Liver (tissue), 8 donors: ENCODE measurements at regions not wholly inside any gene's neighbourhood (a gene's known extent, or its start where the extent isn't known, plus 50 kb on each side); places are given as distances from the start of the nearest gene placed in this dataset.

Experiments
- DNase-seq: peaks from one replicate; pipeline ENCODE4 v3.0.0-alpha.2; 2017; ENCODE audit warnings: low spot score
- H3K27ac ChIP-seq, 2 donors: one replicate each; pipeline ENCODE4 v1.7.0; 2013; ENCODE audit warnings: inconsistent platforms in 2 of 2, low read length in 2 of 2, control low read depth in 1 of 2, low read depth in 1 of 2, mild to moderate bottlenecking in 1 of 2
- H3K27me3 ChIP-seq, 4 donors: one replicate each; pipeline versions ENCODE4 v1.6.1 to v1.7.0; 2013; ENCODE audit warnings: low read length in 3 of 4, inconsistent platforms in 1 of 4, mild to moderate bottlenecking in 1 of 4, moderate library complexity in 1 of 4; ENCODE audit not compliant: control insufficient read depth in 4 of 4, insufficient read depth in 4 of 4
- H3K36me3 ChIP-seq, 4 donors: one replicate each; pipeline versions ENCODE4 v1.6.1 to v1.7.0; 2013; ENCODE audit warnings: low read length in 3 of 4, mild to moderate bottlenecking in 3 of 4, low read depth in 1 of 4, moderate library complexity in 1 of 4; ENCODE audit not compliant: control insufficient read depth in 4 of 4, insufficient read depth in 3 of 4
- H3K4me1 ChIP-seq, 4 donors: one replicate each; pipeline versions ENCODE4 v1.6.1 to v1.7.0; 2013; ENCODE audit warnings: low read length in 3 of 4, mild to moderate bottlenecking in 3 of 4, moderate library complexity in 1 of 4; ENCODE audit not compliant: control insufficient read depth in 4 of 4, insufficient read depth in 4 of 4
- H3K4me3 ChIP-seq, 3 donors: one replicate each; pipeline versions ENCODE4 v1.6.1 to v1.7.0; 2013; ENCODE audit warnings: low read length in 3 of 3, control low read depth in 1 of 3, low read depth in 1 of 3, mild to moderate bottlenecking in 1 of 3
- H3K9ac ChIP-seq, 2 donors: one replicate each; pipeline ENCODE4 v1.7.0; 2013; ENCODE audit warnings: low read length in 2 of 2, mild to moderate bottlenecking in 2 of 2, moderate library complexity in 2 of 2, control low read depth in 1 of 2, low read depth in 1 of 2
- H3K9me3 ChIP-seq, 4 donors: one replicate each; pipeline versions ENCODE4 v1.6.1 to v1.7.0; 2013; ENCODE audit warnings: low read length in 3 of 4; ENCODE audit not compliant: control insufficient read depth in 4 of 4
- ATF3 ChIP-seq: IDR thresholded peaks from 2 replicates; pipeline ENCODE4 v1.6.1; 2016; ENCODE audit warnings: antibody characterized with exemption
- CTCF ChIP-seq: fragments of 150-350 bp; IDR thresholded peaks from 2 replicates; pipeline ENCODE4 v1.5.1; 2017; ENCODE audit warnings: improper control_type of control experiment, low read depth, low read length; ENCODE audit not compliant: missing input control
- EGR1 ChIP-seq, 2 donors: IDR thresholded peaks; 2 replicates each; pipeline ENCODE4 v1.6.1; 2016 to 2018; ENCODE audit warnings: antibody characterized with exemption in 2 of 2, low read depth in 2 of 2
- FOXA1 ChIP-seq: IDR thresholded peaks from 2 replicates; pipeline ENCODE4 v1.6.1; 2016; ENCODE audit warnings: antibody characterized with exemption
- FOXA2 ChIP-seq: IDR thresholded peaks from 2 replicates; pipeline ENCODE4 v1.6.1; 2016; ENCODE audit warnings: antibody characterized with exemption
- GABPA ChIP-seq, 2 donors: IDR thresholded peaks in 1 of 2; conservative IDR thresholded peaks in 1 of 2; 2 replicates each; pipeline ENCODE4 v1.6.1; 2016; ENCODE audit warnings: antibody characterized with exemption in 2 of 2, mild to moderate bottlenecking in 1 of 2, moderate library complexity in 1 of 2
- HNF4A ChIP-seq, 2 donors: conservative IDR thresholded peaks; 2 replicates each; pipeline ENCODE4 v1.6.1; 2016; ENCODE audit warnings: antibody characterized with exemption in 2 of 2, mild to moderate bottlenecking in 2 of 2
- HNF4G ChIP-seq: IDR thresholded peaks from 2 replicates; pipeline ENCODE4 v1.6.1; 2016; ENCODE audit warnings: antibody characterized with exemption
- NR2F2 ChIP-seq: IDR thresholded peaks from 2 replicates; pipeline ENCODE4 v1.6.1; 2016; ENCODE audit warnings: antibody characterized with exemption
- RAD21 ChIP-seq, 2 donors: IDR thresholded peaks; 2 replicates each; pipeline ENCODE4 v1.6.1; 2016; ENCODE audit warnings: antibody characterized with exemption in 2 of 2, mild to moderate bottlenecking in 2 of 2
- RXRA ChIP-seq, 2 donors: IDR thresholded peaks; 2 replicates each; pipeline ENCODE4 v1.6.1; 2017 to 2018; ENCODE audit warnings: antibody characterized with exemption in 2 of 2, mild to moderate bottlenecking in 1 of 2
- SP1 ChIP-seq: IDR thresholded peaks from 2 replicates; pipeline ENCODE4 v1.6.1; 2018; ENCODE audit warnings: antibody characterized with exemption, mild to moderate bottlenecking
- YY1 ChIP-seq: IDR thresholded peaks from 2 replicates; pipeline ENCODE4 v1.6.1; 2016; ENCODE audit warnings: antibody characterized with exemption, mild to moderate bottlenecking
- ZBTB33 ChIP-seq: IDR thresholded peaks from 2 replicates; pipeline ENCODE4 v1.6.1; 2016; ENCODE audit warnings: antibody characterized with exemption
- WGBS: extraction: QIAGEN DNeasy Blood & Tissue Kit; methylation state at CpG from one replicate; pipeline ENCODE4 v1.1.7; 2013; 5-methylcytosine and 5-hydroxymethylcytosine counted together
- TF ChIP-seq, protein P1 (sequence below): IDR thresholded peaks from 2 replicates; pipeline ENCODE4 v1.6.1; 2016; ENCODE audit warnings: antibody characterized with exemption
- donor health status: healthy.
- donor health status: healthy.
- donor health status: healthy.
- donor health status: healthy.
- donor health status: healthy.

DNA sequence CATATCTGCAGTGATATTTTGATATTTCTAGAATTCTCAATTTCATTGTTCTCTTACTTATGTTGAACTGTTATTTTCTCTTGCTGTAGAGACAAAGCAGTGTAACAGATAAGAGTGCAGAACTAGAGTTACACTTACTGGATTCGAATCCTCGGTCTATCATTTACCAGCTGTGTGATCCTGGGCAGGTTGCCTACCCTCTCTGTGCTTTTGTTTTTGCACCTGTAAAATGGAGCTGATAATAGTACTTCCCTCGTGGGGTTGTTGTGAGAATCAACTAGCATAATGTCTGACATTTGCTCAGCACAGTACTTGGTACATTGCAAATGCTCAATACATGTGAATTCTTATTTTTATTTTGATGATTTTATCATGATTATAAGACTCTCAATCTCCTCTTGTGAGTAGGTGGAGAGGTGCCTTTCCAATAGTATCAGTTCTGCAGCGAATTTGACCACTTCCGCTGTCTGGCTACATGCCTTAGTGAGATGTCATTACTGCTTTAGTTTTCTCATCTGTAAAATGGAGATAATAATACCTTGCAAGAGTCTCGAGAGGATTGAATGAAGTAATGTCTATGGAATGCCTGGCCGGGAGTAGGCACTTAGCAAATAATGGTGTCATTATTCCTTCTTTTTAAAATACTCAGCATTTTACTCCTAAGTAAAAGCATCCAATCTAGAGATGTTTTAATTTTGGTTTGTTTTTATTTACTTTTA lies 312.2 kb upstream of the MAF start:
- 88% methylated on average over 7 of the region's 7 CpGs for WGBS
- no peaks in the 10 kb centered on the region for H3K36me3 ChIP-seq

DNA sequence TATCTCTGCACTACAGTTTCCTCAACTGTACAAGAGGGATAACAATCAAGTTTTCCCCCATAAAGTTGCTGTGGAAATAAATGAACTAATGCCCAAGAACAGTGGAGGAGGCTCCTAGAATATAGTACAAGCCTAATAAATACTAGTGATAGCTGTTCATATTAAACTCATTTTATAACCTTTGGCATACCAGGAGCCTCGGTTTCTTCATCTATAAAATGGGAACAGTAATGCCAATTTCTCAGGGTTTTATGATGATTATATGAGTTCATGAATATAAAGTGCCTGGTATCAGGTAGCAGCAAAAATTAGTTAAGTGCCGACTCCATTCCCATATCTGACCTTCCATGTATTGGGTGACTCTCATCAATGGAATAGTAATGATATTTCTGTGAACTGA lies 311.1 kb upstream of the MAF start:
- no peak overlapping the region for H3K27ac ChIP-seq
- no peaks in the 10 kb centered on the region for H3K36me3 ChIP-seq
- no peak overlapping the region for H3K4me3 ChIP-seq
- H3K9me3 ChIP-seq: no peaks in the 10 kb centered on the region
- no peaks in the 10 kb centered on the region for H3K4me1 ChIP-seq
- TF ChIP-seq CTCF (no peak), FOXA1 (no peak), SP1 (no peak), ATF3 (no peak), FOXA2 (no peak), RXRA (IDR thresholded peaks at IDR 0.05) (no peak), YY1 (no peak), EGR1 (IDR thresholded peaks at IDR 0.05; ENCODE audit: low read depth in 2 of 2) (no peak), GABPA (IDR thresholded peaks at IDR 0.05 in 1 of 2, conservative IDR thresholded peaks at IDR 0.05 in 1 of 2) (no peak), HNF4G (no peak)
- WGBS: 91% methylated on average over 2 of the region's 2 CpGs
- no peak for DNase-seq
- H3K9ac ChIP-seq: no peak overlapping the region
- H3K27me3 ChIP-seq: no peaks in the 10 kb centered on the region

More for the DNA sequence above, 312.2 kb upstream of the MAF start:
- no peaks in the 10 kb centered on the region for H3K9me3 ChIP-seq
- H3K4me1 ChIP-seq: no peaks in the 10 kb centered on the region
- no peaks in the 10 kb centered on the region for H3K27me3 ChIP-seq
- no peak overlapping the region for H3K4me3 ChIP-seq
- H3K27ac ChIP-seq: no peak overlapping the region
- no peak overlapping the region for H3K9ac ChIP-seq
- TF ChIP-seq HNF4G (no peak), ZBTB33 (no peak), HNF4A (conservative IDR thresholded peaks at IDR 0.05) (no peak), RXRA (IDR thresholded peaks at IDR 0.05) (no peak), EGR1 (IDR thresholded peaks at IDR 0.05; ENCODE audit: low read depth in 2 of 2) (no peak), SP1 (no peak), RAD21 (IDR thresholded peaks at IDR 0.05) (no peak)
- no peak for DNase-seq

GRCh38 chr16:79909571-79909970 lies 309.0 kb upstream of the MAF start:
- Histone ChIP-seq H3K27me3 (no peaks in the 10 kb centered on the region), H3K4me3 (no peak overlapping the region), H3K36me3 (no peaks in the 10 kb centered on the region), H3K9ac (no peak overlapping the region), H3K4me1 (no peaks in the 10 kb centered on the region), H3K27ac (no peak overlapping the region), H3K9me3 (no peaks in the 10 kb centered on the region)
- TF ChIP-seq ATF3: no peak
- no peak for TF ChIP-seq NR2F2
- no peak for TF ChIP-seq EGR1 (IDR thresholded peaks at IDR 0.05; ENCODE audit: low read depth in 2 of 2)
- TF ChIP-seq, protein P1, sequence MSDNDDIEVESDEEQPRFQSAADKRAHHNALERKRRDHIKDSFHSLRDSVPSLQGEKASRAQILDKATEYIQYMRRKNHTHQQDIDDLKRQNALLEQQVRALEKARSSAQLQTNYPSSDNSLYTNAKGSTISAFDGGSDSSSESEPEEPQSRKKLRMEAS: no peak
- TF ChIP-seq ZBTB33: no peak
- WGBS: 85% methylated on average over 7 of the region's 7 CpGs
- DNase-seq: no peak
